Transverse colon (tissue), 4 donors: ENCODE measurements at regions not wholly inside any gene's neighbourhood (a gene's known extent, or its start where the extent isn't known, plus 50 kb on each side); places are given as distances from the start of the nearest gene placed in this dataset.

Source experiments
- DNase-seq: peaks from one replicate; pipeline ENCODE4 v3.0.0-alpha.2; 2019
- H3K27ac ChIP-seq, 4 donors: fragments of 200-600 bp; sonication (generic); 2 replicates each; pipeline ENCODE4 v1.5.1; 2016 to 2018; ENCODE audit warnings: inconsistent platforms in 4 of 4
- H3K27me3 ChIP-seq: fragments of 200-600 bp; sonication (generic); 2 replicates; pipeline ENCODE4 v1.5.1; 2017; ENCODE audit warnings: inconsistent platforms
- H3K36me3 ChIP-seq, 4 donors: fragments of 200-600 bp; sonication (generic); 2 replicates each; pipeline ENCODE4 v1.5.1; 2017 to 2019; ENCODE audit warnings: inconsistent platforms in 4 of 4
- H3K4me1 ChIP-seq, 4 donors: fragments of 200-600 bp; sonication (generic); 2 replicates each; pipeline ENCODE4 v1.5.1; 2017 to 2020; ENCODE audit warnings: inconsistent platforms in 4 of 4
- H3K4me3 ChIP-seq, 4 donors: fragments of 200-600 bp; sonication (generic); 1 replicate in 1 of 4; 2 replicates in 3 of 4; pipeline versions ENCODE4 v1.5.1 to v1.6.1; 2017 to 2019; ENCODE audit warnings: inconsistent platforms in 4 of 4
- H3K9me3 ChIP-seq, 2 donors: fragments of 200-600 bp; sonication (generic); 2 replicates each; pipeline ENCODE4 v1.5.1; 2017 to 2019; ENCODE audit warnings: inconsistent platforms in 2 of 2
- EP300 ChIP-seq: sonication (generic); formaldehyde crosslinking; IDR thresholded peaks from one replicate; pipeline ENCODE4 v1.6.1; 2017; ENCODE audit warnings: antibody characterized with exemption, low read depth
- POLR2A ChIP-seq: fragments of 450-650 bp; IDR thresholded peaks from one replicate; pipeline ENCODE4 v1.6.1; 2016; ENCODE audit warnings: antibody characterized with exemption, mild to moderate bottlenecking, moderate library complexity
- POLR2AphosphoS5 ChIP-seq, 3 donors: sonication (generic); formaldehyde crosslinking; IDR thresholded peaks; one replicate each; pipeline ENCODE4 v1.6.1; 2016; ENCODE audit warnings: antibody characterized with exemption in 3 of 3
- WGBS, 2 donors: methylation state at CpG; one replicate each; pipeline ENCODE4 v1.1.5; 2018; ENCODE audit warnings: low coverage in 1 of 2; 5-methylcytosine and 5-hydroxymethylcytosine counted together
- in situ Hi-C, 4 donors: fragments of 200-750 bp; cut with MboI; loops; one replicate each; pipeline versions ENCODE4 v1.15.0 to v1.15.1; 2017; ENCODE audit warnings: low sequenced_read_pairs in 3 of 4, low pct_ligation_motif_present in 1 of 4, low pct_unique_long_range_greater_than_20kb in 1 of 4
- intact Hi-C: fragments of 100-400 bp; cut with DNase I; formaldehyde crosslinking; loops from one replicate; pipeline ENCODE4 v1.15.1; 2023; ENCODE audit warnings: low total_unique reads
- TF ChIP-seq, protein P1 (sequence below), 5 experiments: fragments of 200-600 bp in 3 of 5; fragments of 450-650 bp in 2 of 5; sonication (generic) in 3 of 5; IDR thresholded peaks; 1 replicate in 2 of 5; 2 replicates in 3 of 5; pipeline ENCODE4 v1.5.1; 2016 to 2017; ENCODE audit warnings: antibody characterized with exemption in 5 of 5, inconsistent platforms in 3 of 5, mild to moderate bottlenecking in 2 of 5, moderate library complexity in 1 of 5

DNA sequence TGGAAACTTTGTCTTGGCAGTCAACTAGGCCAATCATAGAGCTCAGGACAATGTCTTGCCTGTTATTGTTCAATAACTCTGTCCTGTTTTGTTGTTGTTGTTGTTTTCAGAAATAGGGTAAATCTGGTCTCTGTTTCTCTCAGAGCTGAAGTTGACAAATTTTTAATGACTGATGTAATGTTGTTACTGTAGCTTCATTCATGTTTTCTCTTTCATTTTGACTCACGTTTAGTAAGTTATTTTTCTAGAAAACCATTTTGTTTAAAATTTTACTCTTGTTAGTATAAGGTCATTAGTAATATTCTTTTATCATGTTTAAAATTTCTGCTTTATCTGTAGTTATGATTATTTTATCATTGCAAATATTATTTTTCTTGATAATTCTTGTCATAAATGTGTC, 51.6 kb upstream of the GRIK2 start:
- no peaks in the 10 kb centered on the region for H3K9me3 ChIP-seq
- intact Hi-C loops, result no loop called here
- no peaks in the 10 kb centered on the region for H3K36me3 ChIP-seq
- H3K27me3 ChIP-seq, result no peaks in the 10 kb centered on the region
- H3K4me3 ChIP-seq, result no peak overlapping the region
- 67 to 68% methylated on average over 1 of the region's 1 CpG for WGBS, 2 donors
- H3K4me1 ChIP-seq, result no peaks in the 10 kb centered on the region
- TF ChIP-seq EP300, result no peak
- no peak for TF ChIP-seq POLR2AphosphoS5 (IDR thresholded peaks at IDR 0.05)
- no peak for TF ChIP-seq POLR2A
- TF ChIP-seq, protein P1, sequence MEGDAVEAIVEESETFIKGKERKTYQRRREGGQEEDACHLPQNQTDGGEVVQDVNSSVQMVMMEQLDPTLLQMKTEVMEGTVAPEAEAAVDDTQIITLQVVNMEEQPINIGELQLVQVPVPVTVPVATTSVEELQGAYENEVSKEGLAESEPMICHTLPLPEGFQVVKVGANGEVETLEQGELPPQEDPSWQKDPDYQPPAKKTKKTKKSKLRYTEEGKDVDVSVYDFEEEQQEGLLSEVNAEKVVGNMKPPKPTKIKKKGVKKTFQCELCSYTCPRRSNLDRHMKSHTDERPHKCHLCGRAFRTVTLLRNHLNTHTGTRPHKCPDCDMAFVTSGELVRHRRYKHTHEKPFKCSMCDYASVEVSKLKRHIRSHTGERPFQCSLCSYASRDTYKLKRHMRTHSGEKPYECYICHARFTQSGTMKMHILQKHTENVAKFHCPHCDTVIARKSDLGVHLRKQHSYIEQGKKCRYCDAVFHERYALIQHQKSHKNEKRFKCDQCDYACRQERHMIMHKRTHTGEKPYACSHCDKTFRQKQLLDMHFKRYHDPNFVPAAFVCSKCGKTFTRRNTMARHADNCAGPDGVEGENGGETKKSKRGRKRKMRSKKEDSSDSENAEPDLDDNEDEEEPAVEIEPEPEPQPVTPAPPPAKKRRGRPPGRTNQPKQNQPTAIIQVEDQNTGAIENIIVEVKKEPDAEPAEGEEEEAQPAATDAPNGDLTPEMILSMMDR (IDR thresholded peaks at IDR 0.05), result no peak
- in situ Hi-C loops, result no loop called here
- DNase-seq, result no peak
- no peak overlapping the region for H3K27ac ChIP-seq
